ENCODE measurements at regions not wholly inside any gene's neighbourhood (a gene's known extent, or its start where the extent isn't known, plus 50 kb on each side); places are given as distances from the start of the nearest gene placed in this dataset.

- Mint-ChIP-seq H3K4me1 (ENCODE audit: low read depth) (no peaks in the 10 kb centered on the region), H3K4me3 (no peak overlapping the region), H3K36me3 (ENCODE audit: low read depth) (no peaks in the 10 kb centered on the region), H3K27ac (no peak overlapping the region), H3K27me3 (ENCODE audit: low read depth) (no peaks in the 10 kb centered on the region), H3K9me3 (peaks cover 4% of the 10 kb centered on the region)
- no peak for DNase-seq (ENCODE audit: low spot score)
These were observed 221.5 kb upstream of the CDH19 start for GRCh38 chr18:66825347-66825746.

- Mint-ChIP-seq H3K36me3 (ENCODE audit: low read depth) (no peaks in the 10 kb centered on the region), H3K9me3 (peaks cover 4% of the 10 kb centered on the region), H3K4me3 (no peak overlapping the region), H3K27me3 (ENCODE audit: low read depth) (no peaks in the 10 kb centered on the region), H3K27ac (no peak overlapping the region), H3K4me1 (ENCODE audit: low read depth) (no peaks in the 10 kb centered on the region)
- no peak for DNase-seq (ENCODE audit: low spot score)
These were observed 215.3 kb upstream of the CDH19 start for GRCh38 chr18:66819235-66819634.

GRCh38 chr18:66813138-66813537 is 209.2 kb upstream of the CDH19 start:
- no peak for DNase-seq (ENCODE audit: low spot score)
- H3K27ac Mint-ChIP-seq, result no peak overlapping the region
- H3K4me3 Mint-ChIP-seq, result no peak overlapping the region
- peaks cover 12% of the 10 kb centered on the region for H3K9me3 Mint-ChIP-seq
- H3K4me1 Mint-ChIP-seq (ENCODE audit: low read depth), result no peaks in the 10 kb centered on the region
- no peaks in the 10 kb centered on the region for H3K36me3 Mint-ChIP-seq (ENCODE audit: low read depth)
- no peaks in the 10 kb centered on the region for H3K27me3 Mint-ChIP-seq (ENCODE audit: low read depth)

- H3K4me1 Mint-ChIP-seq (ENCODE audit: low read depth), result no peaks in the 10 kb centered on the region
- H3K4me3 Mint-ChIP-seq, result no peak overlapping the region
- H3K36me3 Mint-ChIP-seq (ENCODE audit: low read depth), result no peaks in the 10 kb centered on the region
- H3K9me3 Mint-ChIP-seq, result no peaks in the 10 kb centered on the region
- no peak overlapping the region for H3K27ac Mint-ChIP-seq
- no peaks in the 10 kb centered on the region for H3K27me3 Mint-ChIP-seq (ENCODE audit: low read depth)
- no peak for DNase-seq (ENCODE audit: low spot score)
These were observed 191.2 kb upstream of the CDH19 start for GRCh38 chr18:66795051-66795450.

GRCh38 chr18:66792466-66792865 is 188.6 kb upstream of the CDH19 start:
- Mint-ChIP-seq H3K27me3 (ENCODE audit: low read depth) (no peaks in the 10 kb centered on the region), H3K9me3 (no peaks in the 10 kb centered on the region), H3K27ac (no peak overlapping the region), H3K4me3 (no peak overlapping the region), H3K4me1 (ENCODE audit: low read depth) (no peaks in the 10 kb centered on the region), H3K36me3 (ENCODE audit: low read depth) (no peaks in the 10 kb centered on the region)
- no peak for DNase-seq (ENCODE audit: low spot score)

GRCh38 chr18:66780609-66781008 is 176.7 kb upstream of the CDH19 start:
- no peak for DNase-seq (ENCODE audit: low spot score)
- Mint-ChIP-seq H3K9me3 (no peaks in the 10 kb centered on the region), H3K4me3 (no peak overlapping the region)

GRCh38 chr18:66778048-66778447 is 174.2 kb upstream of the CDH19 start:
- H3K9me3 Mint-ChIP-seq, result no peaks in the 10 kb centered on the region

More at GRCh38 chr18:66780609-66781008, 176.7 kb upstream of the CDH19 start:
- H3K4me1 Mint-ChIP-seq (ENCODE audit: low read depth), result no peaks in the 10 kb centered on the region
- H3K27ac Mint-ChIP-seq, result no peak overlapping the region
- no peaks in the 10 kb centered on the region for H3K36me3 Mint-ChIP-seq (ENCODE audit: low read depth)
- no peaks in the 10 kb centered on the region for H3K27me3 Mint-ChIP-seq (ENCODE audit: low read depth)

GRCh38 chr18:66769375-66769774 is 165.5 kb upstream of the CDH19 start:
- H3K4me3 Mint-ChIP-seq, result no peak overlapping the region

More at GRCh38 chr18:66778048-66778447, 174.2 kb upstream of the CDH19 start:
- Mint-ChIP-seq H3K4me1 (ENCODE audit: low read depth) (no peaks in the 10 kb centered on the region), H3K27ac (no peak overlapping the region), H3K4me3 (no peak overlapping the region), H3K36me3 (ENCODE audit: low read depth) (no peaks in the 10 kb centered on the region), H3K27me3 (ENCODE audit: low read depth) (no peaks in the 10 kb centered on the region)
- DNase-seq (ENCODE audit: low spot score), result no peak

GRCh38 chr18:66764230-66764629 is 160.3 kb upstream of the CDH19 start:
- Mint-ChIP-seq H3K4me1 (ENCODE audit: low read depth) (no peaks in the 10 kb centered on the region), H3K27me3 (ENCODE audit: low read depth) (no peaks in the 10 kb centered on the region), H3K27ac (no peak overlapping the region), H3K4me3 (no peak overlapping the region), H3K36me3 (ENCODE audit: low read depth) (no peaks in the 10 kb centered on the region), H3K9me3 (peaks cover 2% of the 10 kb centered on the region)
- DNase-seq (ENCODE audit: low spot score), result no peak

More at GRCh38 chr18:66769375-66769774, 165.5 kb upstream of the CDH19 start:
- no peaks in the 10 kb centered on the region for H3K4me1 Mint-ChIP-seq (ENCODE audit: low read depth)
- no peaks in the 10 kb centered on the region for H3K27me3 Mint-ChIP-seq (ENCODE audit: low read depth)
- DNase-seq (ENCODE audit: low spot score), result no peak
- no peaks in the 10 kb centered on the region for H3K36me3 Mint-ChIP-seq (ENCODE audit: low read depth)
- H3K9me3 Mint-ChIP-seq, result peaks cover 5% of the 10 kb centered on the region
- no peak overlapping the region for H3K27ac Mint-ChIP-seq

GRCh38 chr18:66761166-66761565 is 157.3 kb upstream of the CDH19 start:
- H3K27me3 Mint-ChIP-seq (ENCODE audit: low read depth), result no peaks in the 10 kb centered on the region
- H3K4me1 Mint-ChIP-seq (ENCODE audit: low read depth), result no peaks in the 10 kb centered on the region
- H3K36me3 Mint-ChIP-seq (ENCODE audit: low read depth), result no peaks in the 10 kb centered on the region
- no peak for DNase-seq (ENCODE audit: low spot score)
- H3K4me3 Mint-ChIP-seq, result no peak overlapping the region
- H3K9me3 Mint-ChIP-seq, result no peaks in the 10 kb centered on the region
- H3K27ac Mint-ChIP-seq, result no peak overlapping the region

GRCh38 chr18:66760559-66760958 is 156.7 kb upstream of the CDH19 start:
- Mint-ChIP-seq H3K9me3 (no peaks in the 10 kb centered on the region), H3K27me3 (ENCODE audit: low read depth) (no peaks in the 10 kb centered on the region), H3K4me1 (ENCODE audit: low read depth) (no peaks in the 10 kb centered on the region), H3K36me3 (ENCODE audit: low read depth) (no peaks in the 10 kb centered on the region), H3K27ac (no peak overlapping the region), H3K4me3 (no peak overlapping the region)
- no peak for DNase-seq (ENCODE audit: low spot score)

- no peaks in the 10 kb centered on the region for H3K27me3 Mint-ChIP-seq (ENCODE audit: low read depth)
- no peaks in the 10 kb centered on the region for H3K36me3 Mint-ChIP-seq (ENCODE audit: low read depth)
- H3K4me3 Mint-ChIP-seq, result no peak overlapping the region
- no peak for DNase-seq (ENCODE audit: low spot score)
- H3K9me3 Mint-ChIP-seq, result no peaks in the 10 kb centered on the region
- H3K4me1 Mint-ChIP-seq (ENCODE audit: low read depth), result no peaks in the 10 kb centered on the region
- no peak overlapping the region for H3K27ac Mint-ChIP-seq
These were observed 155.3 kb upstream of the CDH19 start for GRCh38 chr18:66759050-66759828.

- no peak for DNase-seq (ENCODE audit: low spot score)
- Mint-ChIP-seq H3K4me3 (no peak overlapping the region), H3K27me3 (ENCODE audit: low read depth) (no peaks in the 10 kb centered on the region), H3K4me1 (ENCODE audit: low read depth) (no peaks in the 10 kb centered on the region), H3K9me3 (no peaks in the 10 kb centered on the region), H3K27ac (no peak overlapping the region), H3K36me3 (ENCODE audit: low read depth) (no peaks in the 10 kb centered on the region)
These were observed 154.1 kb upstream of the CDH19 start for GRCh38 chr18:66757946-66758345.

- H3K4me3 Mint-ChIP-seq, result no peak overlapping the region
- H3K27ac Mint-ChIP-seq, result no peak overlapping the region
- no peak for DNase-seq (ENCODE audit: low spot score)
These were observed 150.4 kb upstream of the CDH19 start for GRCh38 chr18:66754335-66754734.

GRCh38 chr18:66752733-66753132 is 148.8 kb upstream of the CDH19 start:
- no peaks in the 10 kb centered on the region for H3K9me3 Mint-ChIP-seq
- H3K27me3 Mint-ChIP-seq (ENCODE audit: low read depth), result no peaks in the 10 kb centered on the region
- H3K4me1 Mint-ChIP-seq (ENCODE audit: low read depth), result no peaks in the 10 kb centered on the region
- no peak overlapping the region for H3K27ac Mint-ChIP-seq
- H3K4me3 Mint-ChIP-seq, result no peak overlapping the region
- H3K36me3 Mint-ChIP-seq (ENCODE audit: low read depth), result no peaks in the 10 kb centered on the region
- DNase-seq (ENCODE audit: low spot score), result no peak

More at GRCh38 chr18:66754335-66754734, 150.4 kb upstream of the CDH19 start:
- no peaks in the 10 kb centered on the region for H3K4me1 Mint-ChIP-seq (ENCODE audit: low read depth)
- H3K9me3 Mint-ChIP-seq, result no peaks in the 10 kb centered on the region
- H3K36me3 Mint-ChIP-seq (ENCODE audit: low read depth), result no peaks in the 10 kb centered on the region
- no peaks in the 10 kb centered on the region for H3K27me3 Mint-ChIP-seq (ENCODE audit: low read depth)

Data from T-helper 2 cell treated with Interferon-gamma antibody and Interleukin-4, amounts not matched to agents 5 μg/mL and 100 μg/mL, for 36 hours (primary cell).